AML-193 (cell line): ENCODE measurements at regions not wholly inside any gene's neighbourhood (a gene's known extent, or its start where the extent isn't known, plus 50 kb on each side); places are given as distances from the start of the nearest gene placed in this dataset.

ENCODE experiments used
- DNase-seq, 2 experiments: peaks; one replicate each; lab custom pipeline; 2025; lab: John Stamatoyannopoulos, UW

- DNase-seq, result no peak
Observed at GRCh38 chr9:108512426-108513173, 343.2 kb downstream of the ACTL7B start.

- no peak for DNase-seq
Observed at GRCh38 chr9:108511307-108511706, 344.5 kb downstream of the ACTL7B start.

GRCh38 chr9:108496846-108497245 lies 358.9 kb downstream of the ACTL7B start:
- DNase-seq, result no peak

- DNase-seq, result no peak
Observed at GRCh38 chr9:108489567-108489966, 366.2 kb downstream of the ACTL7B start.

- DNase-seq, result no peak
Observed at GRCh38 chr9:108486831-108487230, 369.0 kb downstream of the ACTL7B start.

GRCh38 chr9:108484468-108484867 lies 371.3 kb downstream of the ACTL7B start:
- no peak for DNase-seq

- no peak for DNase-seq
Observed at GRCh38 chr9:108483676-108484075, 372.1 kb downstream of the ACTL7B start.

GRCh38 chr9:108479989-108480652 lies 375.7 kb downstream of the ACTL7B start:
- no peak for DNase-seq

- no peak for DNase-seq
Observed at GRCh38 chr9:108478431-108479332, 377.1 kb downstream of the ACTL7B start.

GRCh38 chr9:108477529-108478006 lies 378.2 kb downstream of the ACTL7B start:
- DNase-seq, result no peak

- DNase-seq, result no peak
Observed at GRCh38 chr9:108476574-108476973, 379.2 kb downstream of the ACTL7B start.

- DNase-seq, result no peak
Observed at GRCh38 chr9:108475813-108476212, 380.0 kb downstream of the ACTL7B start.

- DNase-seq, result no peak
Observed at GRCh38 chr9:108474356-108474755, 381.4 kb downstream of the ACTL7B start.

- DNase-seq, result no peak
Observed at GRCh38 chr9:108473209-108474112, 382.3 kb downstream of the ACTL7B start.

- DNase-seq, result no peak
Observed at GRCh38 chr9:108469654-108470053, 386.1 kb downstream of the ACTL7B start.

GRCh38 chr9:108468364-108468763 lies 387.4 kb downstream of the ACTL7B start:
- peak in 1 of 2 experiments; percentile 14 for DNase-seq

- no peak for DNase-seq
Observed at GRCh38 chr9:108467653-108468324, 388.0 kb downstream of the ACTL7B start.

GRCh38 chr9:108467161-108467560 lies 388.6 kb downstream of the ACTL7B start:
- DNase-seq, result no peak

GRCh38 chr9:108466304-108466703 lies 389.5 kb downstream of the ACTL7B start:
- no peak for DNase-seq

- no peak for DNase-seq
Observed at GRCh38 chr9:108463932-108464606, 391.7 kb downstream of the ACTL7B start.
